GM19397 (cell line): ENCODE measurements at regions not wholly inside any gene's neighbourhood (a gene's known extent, or its start where the extent isn't known, plus 50 kb on each side); places are given as distances from the start of the nearest gene placed in this dataset.
A peak's percentile ranks its signal among the peaks of the same experiment; 100 is the strongest.

Source experiments
- ATAC-seq: cut with Tn5 transposase; IDR thresholded peaks from one replicate; pipeline ENCODE4 v1.9.1; 2021; ENCODE audit warnings: mild to moderate bottlenecking, moderate library complexity; ENCODE audit not compliant: unreplicated experiment

DNA sequence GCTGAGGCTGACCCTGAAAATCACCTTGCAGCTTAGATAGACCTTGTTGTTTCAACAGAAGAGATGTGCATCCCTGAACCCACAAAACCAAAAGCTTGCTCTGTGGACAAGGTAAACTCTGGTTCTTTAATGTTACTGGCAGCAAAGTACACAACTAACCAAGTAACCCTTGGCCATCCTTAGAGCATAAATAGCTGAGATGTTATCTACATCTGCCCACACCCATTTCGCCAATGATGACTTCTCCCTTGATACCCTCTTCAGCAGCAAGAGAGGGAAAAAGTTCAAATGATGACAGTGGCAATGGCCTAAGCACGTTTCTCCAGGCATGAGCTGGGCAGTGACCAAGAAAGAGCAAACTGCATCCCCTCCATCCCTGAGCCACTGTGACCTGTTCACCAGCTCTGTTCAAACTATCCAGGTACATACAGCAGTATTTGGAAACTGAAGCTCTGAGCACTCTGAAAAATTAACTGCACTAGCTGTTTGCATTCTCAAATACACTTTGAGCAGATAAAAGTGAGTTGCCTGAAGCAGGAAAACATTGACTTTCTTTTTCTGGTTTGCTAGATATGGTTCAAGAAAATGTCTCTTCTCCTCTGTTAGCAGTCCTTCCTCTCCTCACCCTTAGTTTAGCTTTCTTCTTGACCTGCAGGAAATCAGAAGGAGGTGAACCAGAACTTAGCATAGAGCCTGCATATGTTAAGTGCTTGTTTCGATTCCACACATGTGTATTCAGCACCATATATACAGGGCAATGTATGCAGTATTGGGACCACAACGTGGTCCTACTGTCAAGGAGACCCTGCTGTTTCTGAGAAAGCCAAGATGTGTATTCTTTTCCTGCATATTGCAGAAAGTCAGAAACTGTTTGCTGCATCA, 231.7 kb downstream of the FOXO1 start:
- ATAC-seq = peak; percentile 43

DNA sequence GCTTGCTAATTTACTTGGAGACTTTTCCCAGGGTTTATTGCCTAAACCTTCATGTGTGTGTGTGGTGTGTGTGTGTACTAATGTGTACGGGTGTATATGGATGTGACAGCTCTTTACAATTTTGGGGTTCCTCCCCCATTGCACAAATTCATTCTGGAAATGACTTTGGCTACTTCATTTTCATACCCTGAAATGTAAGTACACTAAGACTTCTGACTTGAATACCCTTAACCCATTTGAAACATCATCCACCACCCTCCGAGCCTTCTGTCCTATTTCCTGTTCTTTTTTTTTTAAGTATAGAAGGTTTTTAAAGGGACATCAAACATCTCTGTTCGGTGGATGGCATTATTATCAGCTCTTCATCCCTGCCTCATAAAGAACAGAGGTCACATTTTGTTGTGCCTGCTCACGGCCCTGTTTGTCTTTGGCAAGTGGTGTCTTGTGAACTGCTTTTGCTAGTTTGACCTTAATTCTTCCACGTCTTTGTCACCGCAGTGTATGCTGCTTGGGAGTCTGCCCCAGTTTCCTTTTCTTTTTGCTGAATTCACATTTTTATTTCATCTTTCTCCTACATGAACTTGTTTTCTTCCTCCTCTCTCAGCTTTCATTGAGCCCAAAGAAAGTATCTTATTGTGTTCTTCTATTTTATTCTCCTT, 228.3 kb downstream of the FOXO1 start:
- ATAC-seq = no peak

DNA sequence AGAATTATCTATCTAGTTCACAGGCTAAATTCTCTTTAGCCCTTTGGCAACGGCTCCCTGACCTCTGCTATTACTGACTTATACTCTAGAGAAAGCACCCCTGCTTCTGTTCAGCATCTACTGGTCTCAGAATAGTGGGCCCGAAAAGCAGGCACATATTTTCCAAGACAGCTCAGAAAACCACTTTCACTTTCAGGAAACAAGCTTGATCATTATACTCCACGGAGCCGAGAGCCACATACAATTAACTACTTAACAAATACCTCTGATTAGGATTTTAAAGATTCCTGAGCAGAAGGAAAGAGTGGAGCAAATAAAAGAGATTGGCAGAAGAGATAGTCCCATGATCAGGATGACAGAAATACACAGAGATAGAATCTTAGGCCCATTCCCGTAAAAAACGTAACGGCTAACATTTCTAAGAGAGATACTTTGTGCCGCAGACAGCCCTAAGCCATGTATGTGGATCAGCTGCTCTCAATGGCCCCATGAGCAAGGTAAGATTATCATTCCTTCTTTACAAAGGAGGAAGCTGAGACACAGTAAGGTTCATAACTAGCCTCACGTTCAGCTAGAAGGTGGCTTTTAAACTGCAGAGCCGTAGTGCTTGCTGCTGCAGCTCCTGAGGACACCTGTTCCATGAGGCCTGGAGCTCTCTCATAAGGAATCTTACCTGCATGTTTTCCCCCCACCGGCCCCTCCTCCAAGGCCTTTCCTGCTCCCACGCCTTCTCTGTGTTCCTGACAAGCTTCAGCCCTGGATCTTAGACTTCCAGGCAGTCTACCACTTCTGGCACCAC, 227.2 kb downstream of the FOXO1 start:
- ATAC-seq = no peak

DNA sequence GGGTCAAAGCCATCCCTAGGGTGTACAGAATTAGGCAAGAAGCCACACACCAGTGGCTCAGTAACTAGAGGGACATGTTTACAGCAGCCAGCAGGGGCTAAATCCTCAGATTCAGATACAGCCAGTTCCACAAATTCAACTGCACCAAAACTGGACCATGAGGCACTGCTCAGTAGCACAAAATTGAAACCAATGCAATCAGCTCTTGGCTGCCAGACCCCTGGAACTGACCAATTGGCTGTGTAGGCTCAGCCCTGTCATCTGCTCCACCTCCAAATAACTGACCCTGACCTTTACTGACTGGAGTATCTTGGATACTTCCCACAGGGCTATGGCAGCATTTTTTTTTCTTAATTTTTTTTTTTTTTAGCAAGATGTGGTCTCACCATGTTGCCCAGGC, 226.5 kb downstream of the FOXO1 start:
- no peak for ATAC-seq

DNA sequence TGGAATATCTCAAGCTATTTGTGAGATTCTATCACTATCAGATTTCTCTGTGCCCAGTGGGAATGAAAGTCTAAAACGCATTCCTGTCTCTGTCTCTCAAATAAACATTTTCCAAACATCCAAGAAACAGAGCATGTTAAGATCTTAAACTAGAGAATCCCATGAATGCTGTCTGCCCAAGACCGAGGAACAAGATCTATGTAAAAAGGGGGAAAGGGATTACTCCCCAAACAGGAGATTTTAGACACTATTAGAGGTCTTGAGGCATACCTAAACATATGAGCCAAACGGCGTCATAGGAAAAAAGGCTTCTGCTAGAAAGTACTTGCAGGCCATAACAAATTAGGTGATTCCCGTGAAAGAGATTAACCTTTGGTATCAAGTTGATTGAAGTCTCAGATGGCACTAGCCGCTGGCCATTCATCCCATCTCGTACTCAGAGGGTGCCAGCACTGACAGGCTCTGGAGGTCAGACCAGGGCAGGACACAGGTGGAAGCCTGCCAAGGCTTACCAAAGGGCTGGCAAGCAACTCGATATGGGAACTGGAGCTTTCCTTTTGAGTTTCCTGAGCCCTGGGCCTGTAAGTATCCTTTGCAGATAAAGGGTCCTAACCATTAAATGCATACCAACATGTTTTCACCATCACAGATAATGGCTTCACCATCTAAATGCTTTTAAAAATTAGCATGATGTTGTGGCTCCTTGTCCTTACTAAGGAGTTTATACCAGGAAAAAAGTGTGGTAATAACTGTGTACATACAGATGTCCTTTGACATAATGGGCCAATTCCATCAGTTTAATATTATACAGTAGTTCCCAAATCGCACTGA, 225.2 kb downstream of the FOXO1 start:
- ATAC-seq = no peak

DNA sequence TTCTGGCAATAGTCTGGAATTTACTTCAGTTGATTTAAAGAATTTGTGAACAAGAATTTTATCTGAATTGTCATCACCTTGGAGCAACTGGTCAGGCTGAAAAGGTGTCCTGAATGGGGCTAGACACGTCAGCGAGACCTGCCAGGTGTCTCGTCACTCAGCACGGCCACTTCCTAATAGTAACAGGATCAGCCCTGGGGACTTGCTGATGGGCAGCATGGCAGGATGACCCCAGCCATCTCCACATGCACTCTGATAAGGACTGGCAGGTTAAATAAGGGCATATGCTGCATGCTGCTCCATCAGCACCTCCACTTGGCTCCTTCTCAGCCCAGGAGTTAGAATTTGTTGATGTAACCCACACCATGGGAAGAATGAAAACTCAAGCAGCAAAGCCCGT, 224.2 kb downstream of the FOXO1 start:
- ATAC-seq = no peak

DNA sequence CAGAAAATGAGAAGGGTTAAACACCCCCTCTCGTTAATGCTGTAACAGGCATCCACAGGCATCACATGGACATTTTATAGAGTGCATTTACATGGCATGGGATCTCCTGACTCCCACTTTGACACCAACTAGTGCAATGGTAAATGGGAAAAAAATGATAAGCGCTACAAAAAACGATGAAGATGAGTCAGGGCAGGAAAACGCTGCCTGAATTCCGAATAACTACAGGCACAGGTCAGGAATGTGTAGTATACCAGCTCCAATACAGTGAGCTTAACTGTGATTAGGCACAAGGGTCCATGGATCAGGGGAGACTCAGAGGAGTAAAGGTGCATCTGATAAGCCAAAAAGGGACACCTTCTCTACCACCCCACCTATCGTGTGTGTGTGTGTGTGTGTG, 223.6 kb downstream of the FOXO1 start:
- ATAC-seq = no peak

GRCh38 chr13:40444241-40444640, 222.2 kb downstream of the FOXO1 start:
- ATAC-seq = no peak

DNA sequence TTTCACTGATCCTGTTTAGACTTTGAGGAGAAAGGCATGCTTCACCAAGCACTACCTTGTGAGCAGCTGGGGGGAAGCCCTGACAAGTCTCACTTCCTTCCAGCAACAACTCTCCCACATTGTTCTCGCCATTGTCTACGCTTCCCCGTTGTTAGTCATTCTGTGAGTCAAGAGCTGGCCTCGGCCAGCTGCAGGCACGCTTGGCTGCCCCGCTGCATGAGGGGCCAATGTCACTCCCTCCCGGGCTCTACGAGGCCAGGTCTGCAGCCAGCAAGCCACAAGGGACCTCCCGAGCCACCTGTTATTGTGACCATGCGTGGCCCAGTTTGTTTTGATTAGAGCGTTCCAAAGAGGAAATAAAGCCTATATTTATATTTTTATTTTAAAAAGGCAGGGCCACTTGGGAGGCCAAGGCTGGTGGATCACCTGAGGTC, 220.9 kb downstream of the FOXO1 start:
- peak; percentile 98 for ATAC-seq

GRCh38 chr13:40446365-40446764, 220.1 kb downstream of the FOXO1 start:
- ATAC-seq = no peak

GRCh38 chr13:40447857-40448256, 218.6 kb downstream of the FOXO1 start:
- ATAC-seq = no peak

DNA sequence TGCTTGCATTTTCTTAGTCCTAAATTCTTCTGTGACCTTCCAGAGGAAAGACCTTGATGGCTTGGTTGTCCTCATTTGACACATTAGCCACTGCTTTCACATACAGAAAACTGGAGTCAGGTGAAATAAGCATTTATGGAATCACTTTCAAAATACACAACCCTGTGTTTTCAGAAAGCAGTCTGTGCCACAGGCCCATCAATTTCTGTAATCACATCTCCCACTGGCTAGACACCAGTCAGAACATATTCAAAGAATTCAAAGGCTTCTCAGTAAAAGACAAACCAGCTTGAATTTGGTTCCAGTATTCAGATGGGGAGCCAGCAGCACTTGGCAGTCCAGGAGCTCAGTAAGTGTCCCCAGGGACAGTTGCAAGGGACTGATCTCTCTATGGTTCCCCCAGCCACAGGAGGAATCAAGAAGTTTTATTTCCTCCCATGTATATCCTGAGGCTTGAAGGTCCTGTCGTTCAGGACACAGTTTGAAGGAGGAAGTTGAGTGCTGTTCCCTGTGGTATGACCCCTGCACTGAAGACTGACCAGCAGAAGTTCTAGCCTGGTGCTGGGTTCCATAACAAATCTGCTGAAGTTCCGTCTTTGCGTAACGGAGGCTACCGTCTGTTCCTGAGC, 214.3 kb downstream of the FOXO1 start:
- ATAC-seq = no peak

GRCh38 chr13:40452741-40453334, 213.6 kb downstream of the FOXO1 start:
- ATAC-seq = no peak

- no peak for ATAC-seq
Observed at GRCh38 chr13:40453351-40454021, 213.0 kb downstream of the FOXO1 start.

GRCh38 chr13:40456397-40456953, 210.0 kb downstream of the FOXO1 start:
- no peak for ATAC-seq

DNA sequence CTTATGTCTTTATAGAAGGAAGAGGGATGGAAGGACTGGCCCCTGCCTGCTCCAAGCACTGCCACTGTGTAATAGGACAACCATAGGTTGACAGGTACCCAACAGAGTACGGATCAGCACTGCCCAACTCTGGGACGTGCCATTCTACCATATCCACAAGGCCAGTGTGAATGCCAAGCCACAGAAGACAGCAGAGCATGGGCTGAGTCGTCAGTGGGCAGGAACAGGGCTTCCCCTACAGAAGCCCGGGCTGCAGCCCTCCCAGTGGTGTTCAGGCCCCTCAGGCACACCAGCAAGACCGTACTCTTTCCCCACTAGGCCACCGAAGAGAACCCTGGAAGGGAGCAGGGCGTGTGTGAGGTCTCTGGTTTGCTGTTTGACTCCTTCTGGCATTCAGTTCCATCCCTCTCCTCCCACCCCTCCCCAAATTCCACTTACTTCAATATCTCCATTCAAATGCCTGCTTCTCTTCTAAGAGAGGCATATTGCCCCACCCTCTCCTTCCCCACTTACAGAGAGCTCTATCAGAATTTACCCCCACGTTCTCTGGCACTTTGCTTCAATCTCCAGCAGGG, 209.4 kb downstream of the FOXO1 start:
- no peak for ATAC-seq

GRCh38 chr13:40457929-40458719, 208.3 kb downstream of the FOXO1 start:
- no peak for ATAC-seq

- no peak for ATAC-seq
Observed at GRCh38 chr13:40458720-40458990, 207.8 kb downstream of the FOXO1 start.
